ENCODE measurements at regions not wholly inside any gene's neighbourhood (a gene's known extent, or its start where the extent isn't known, plus 50 kb on each side); places are given as distances from the start of the nearest gene placed in this dataset.
A peak's percentile ranks its signal among the peaks of the same experiment; 100 is the strongest.
"Not testable (repeated sequence)": the region's sequence is repeated elsewhere in the genome, so short reads cannot be mapped to it uniquely, and the experiment has no call there.

DNA sequence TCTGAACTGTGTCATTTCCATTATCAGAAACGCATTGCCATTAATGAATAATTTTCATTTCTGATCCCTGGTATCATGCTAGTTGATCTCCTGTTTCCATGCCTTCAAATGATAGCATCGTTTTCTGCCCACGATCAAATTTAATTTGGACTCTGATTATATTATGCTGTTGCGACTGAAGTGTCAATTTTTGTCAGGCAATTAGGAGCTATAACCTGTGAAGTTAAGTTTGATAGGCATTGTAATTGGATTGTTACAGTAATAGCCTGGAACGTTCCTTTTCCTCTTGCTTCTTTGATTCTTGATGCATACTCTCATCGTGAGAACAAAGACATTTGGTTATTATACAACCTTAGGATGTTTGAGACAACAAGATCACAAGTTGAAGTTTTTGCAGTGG lies 356.3 kb downstream of the VRK1 start:
- no peak for DNase-seq

DNA sequence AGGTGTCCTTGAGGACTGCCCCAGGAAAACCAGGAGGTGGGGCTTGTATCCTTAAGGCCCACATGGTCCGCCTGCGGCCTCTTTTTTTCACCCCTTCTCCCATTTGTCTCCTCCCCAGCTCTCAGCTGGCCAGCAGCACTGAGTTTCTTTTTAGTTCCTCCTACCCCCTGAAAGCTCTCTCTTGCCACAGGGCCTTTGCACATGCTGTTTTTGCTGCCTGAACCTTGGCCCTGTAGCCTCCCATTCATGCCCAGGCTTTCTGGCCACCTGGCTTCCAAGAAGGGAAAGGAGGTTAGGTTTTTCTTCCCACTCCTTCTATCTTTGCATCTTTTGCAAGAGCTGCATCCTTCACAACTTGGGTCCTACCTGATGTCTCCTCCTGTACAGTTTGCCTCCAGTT lies 358.1 kb downstream of the VRK1 start:
- DNase-seq: no peak

DNA sequence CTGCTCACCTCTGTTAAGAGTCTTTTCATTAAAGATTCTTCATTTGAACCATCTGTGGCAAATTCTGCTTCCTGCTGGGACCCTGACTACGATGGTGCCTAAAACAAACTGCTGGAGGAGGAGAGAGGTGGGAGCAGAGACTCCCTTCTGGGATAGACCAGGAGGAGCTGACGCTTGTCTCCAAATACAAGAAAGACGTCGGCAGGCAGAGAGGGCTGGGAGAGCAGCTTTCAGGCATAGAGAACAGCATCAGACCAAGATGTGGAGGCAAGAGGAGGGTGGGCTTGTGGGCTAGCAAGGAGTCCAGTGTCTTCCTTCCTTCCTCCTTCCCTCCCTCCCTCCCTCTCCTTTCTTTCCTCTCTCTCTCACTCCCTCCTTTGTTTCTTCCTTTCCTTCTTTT lies 358.6 kb downstream of the VRK1 start:
- no peak for DNase-seq

DNA sequence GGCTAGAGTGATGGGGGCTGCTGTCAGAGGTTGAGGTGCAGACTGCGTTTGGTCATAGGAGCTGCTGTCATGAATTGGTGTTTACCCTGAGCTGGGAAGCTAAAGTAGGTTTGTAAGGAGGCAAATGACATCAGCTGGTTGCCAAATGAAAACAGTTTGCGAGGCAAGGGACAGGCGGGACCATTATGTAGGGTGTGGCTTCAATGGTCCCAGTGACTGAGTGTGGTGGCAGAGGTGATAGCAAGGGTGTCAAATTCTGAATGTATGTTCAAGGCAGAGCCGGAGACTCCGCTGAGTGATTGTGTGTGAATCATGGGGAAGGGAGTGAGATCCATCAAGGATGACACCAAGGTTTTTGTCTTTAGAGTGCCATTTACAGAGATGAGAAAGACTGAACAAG lies 359.5 kb downstream of the VRK1 start:
- no peak for DNase-seq

DNA sequence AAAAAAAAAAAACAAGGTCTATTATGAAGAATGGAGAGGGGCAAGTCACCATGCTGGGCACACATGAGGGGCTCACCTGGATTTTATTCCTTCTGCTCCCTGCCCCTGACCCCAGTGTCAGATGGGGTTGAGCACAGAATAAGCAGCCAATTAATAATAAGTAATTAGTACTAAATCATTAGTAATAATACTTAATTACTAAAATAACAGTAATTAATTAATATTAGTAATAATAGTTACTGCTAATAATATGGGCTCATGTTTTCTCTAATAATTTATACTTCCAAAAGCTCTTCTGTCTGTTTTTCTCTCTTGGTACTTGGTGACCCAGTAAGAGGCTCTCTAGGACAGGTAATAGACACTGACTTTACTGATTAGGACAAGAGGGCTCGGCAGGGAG lies 360.9 kb downstream of the VRK1 start:
- no peak for DNase-seq

DNA sequence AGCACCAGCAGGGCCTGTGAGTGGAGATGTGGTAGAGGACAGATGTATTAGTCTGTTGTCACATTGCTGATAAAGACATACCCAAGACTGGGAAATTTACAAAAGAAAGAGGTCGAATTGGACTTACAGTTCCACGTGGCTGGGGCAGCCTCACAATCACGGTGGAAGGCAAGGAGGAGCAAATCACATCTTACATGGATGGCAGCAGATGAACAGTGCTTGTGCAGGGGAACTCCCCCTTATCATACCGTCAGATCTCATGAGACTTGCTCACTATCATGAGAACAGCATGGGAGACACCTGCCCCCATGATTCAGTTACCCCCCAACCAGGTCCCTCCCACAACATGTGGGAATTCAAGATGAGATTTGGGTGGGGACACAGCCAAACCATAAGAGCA lies 361.9 kb downstream of the VRK1 start:
- no peak for DNase-seq

DNA sequence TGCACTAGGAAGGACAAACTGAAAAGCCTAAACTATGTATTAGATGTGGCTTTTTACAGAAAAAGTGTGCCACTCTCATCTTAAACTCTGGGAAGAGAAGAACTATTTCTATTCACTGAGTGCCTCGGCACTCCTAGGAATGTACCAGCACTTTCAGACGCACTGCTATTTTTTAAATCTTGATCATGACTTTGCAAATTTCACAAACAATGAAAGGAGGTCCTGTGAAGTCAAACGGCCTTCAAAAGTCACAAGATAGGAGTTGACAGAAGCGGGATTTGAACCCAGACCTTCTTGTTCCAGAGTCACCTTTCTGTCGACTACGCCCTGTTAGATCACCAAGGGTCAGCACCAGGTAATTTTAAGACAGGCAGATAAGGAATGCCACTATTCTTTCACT lies 365.4 kb downstream of the VRK1 start:
- no peak for DNase-seq

DNA sequence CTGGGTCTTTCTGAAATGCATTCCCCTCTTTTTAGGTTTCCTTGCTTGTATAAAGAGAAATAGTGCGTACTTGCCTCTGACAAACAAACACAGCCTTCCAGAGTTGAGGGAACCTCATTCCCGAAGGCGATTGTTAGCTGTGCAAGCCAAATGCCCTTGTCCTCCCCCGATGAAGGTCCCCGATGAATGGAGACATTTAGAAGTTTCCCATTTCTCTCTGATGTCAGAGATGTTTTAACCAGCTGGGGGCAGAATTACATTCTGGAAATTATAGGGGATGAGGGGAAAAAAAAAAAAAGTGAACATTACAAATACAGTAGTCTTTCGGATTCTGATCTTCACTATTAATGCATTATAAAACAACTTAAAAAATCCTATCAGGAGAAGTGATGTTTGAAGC lies 366.8 kb downstream of the VRK1 start:
- DNase-seq: no peak

DNA sequence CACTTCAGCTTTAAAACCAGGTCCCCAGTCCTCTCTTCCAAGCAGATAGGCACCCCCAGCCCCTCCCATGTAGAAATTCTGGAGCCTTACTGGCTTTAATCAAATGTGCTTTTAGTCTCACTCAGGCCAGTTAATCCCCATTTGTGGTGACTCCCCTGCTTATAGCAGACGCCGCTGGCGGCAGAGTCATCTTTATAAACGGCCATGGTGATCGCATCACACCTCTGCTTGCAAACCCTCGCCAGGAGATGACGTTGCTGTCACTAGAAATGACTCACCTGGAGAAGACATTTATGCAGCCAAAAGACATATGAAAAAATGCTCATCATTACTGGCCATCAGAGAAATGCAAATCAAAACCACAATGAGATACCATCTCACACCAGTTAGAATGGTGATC lies 369.3 kb downstream of the VRK1 start:
- DNase-seq: no peak

DNA sequence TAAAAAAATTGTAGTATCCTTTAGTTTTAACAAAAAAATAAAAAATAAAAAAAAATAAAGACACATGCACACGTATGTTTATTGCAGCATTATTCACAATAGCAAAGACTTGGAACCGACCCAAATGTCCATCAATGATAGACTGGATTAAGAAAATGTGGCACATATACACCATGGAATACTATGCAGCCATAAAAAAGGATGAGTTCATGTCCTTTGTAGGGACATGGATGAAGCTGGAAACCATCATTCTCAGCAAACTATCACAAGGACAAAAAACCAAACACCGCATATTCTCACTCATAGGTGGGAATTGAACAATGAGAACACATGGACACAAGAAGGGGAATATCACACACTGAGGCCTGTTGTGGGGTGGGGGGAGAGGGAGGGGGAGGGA lies 370.4 kb downstream of the VRK1 start:
- DNase-seq: not testable (repeated sequence)

DNA sequence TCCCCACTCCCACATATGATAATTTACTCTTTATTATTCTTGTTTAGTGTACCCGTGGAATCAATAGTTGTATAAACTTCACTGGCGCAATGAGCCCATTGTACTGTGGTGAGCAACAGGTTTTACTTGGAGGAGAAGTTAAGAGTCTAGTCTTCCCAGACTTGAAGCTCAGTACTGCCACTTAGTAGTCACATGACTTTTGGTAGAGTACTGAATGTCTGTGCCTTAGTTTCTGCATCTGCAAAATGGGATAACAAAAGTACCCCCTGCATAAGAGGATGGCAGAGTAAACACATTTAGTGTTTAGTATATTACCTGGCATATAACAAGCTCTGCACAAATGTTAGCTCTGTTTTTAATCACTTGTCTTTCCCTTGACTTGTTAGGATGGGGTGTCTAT lies 375.5 kb downstream of the VRK1 start:
- no peak for DNase-seq

DNA sequence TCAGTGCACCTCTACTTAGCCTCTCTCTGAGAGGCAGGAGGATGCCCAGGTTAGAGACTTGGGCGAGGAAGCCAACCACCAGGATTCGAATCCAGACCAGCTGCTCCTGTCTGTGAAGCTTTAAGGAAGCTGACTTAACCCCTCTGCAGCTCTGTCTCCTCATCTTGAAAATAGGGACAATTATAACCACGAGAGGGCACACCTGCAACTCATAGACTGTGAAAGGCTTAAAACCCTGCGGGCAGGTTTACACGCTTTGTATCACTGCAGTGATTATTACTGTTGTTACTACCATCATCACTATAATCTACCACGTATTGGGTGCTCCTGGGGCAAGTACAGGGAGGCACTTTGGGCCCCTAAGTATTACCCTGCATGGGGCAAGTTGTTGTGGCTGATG lies 379.8 kb downstream of the VRK1 start:
- DNase-seq: peak; percentile 47

DNA sequence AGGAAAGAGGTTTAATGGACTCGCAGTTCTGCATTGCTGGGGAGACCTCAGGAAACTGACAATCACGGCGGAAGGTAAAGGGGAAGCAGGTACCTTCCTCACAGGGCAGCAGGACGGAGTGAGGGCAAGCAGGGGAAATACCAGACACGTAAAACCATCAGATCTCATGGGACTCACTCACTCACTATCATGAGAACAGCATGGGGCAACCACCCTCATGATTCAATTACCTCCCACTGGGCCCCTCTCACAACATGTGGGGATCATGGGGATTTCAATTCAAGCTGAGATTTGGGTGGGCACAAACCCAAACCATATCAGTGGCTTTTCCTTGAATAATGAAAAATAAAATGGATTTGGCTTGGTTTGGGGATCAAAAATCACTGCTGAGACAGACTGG lies 380.5 kb downstream of the VRK1 start:
- DNase-seq: no peak

DNA sequence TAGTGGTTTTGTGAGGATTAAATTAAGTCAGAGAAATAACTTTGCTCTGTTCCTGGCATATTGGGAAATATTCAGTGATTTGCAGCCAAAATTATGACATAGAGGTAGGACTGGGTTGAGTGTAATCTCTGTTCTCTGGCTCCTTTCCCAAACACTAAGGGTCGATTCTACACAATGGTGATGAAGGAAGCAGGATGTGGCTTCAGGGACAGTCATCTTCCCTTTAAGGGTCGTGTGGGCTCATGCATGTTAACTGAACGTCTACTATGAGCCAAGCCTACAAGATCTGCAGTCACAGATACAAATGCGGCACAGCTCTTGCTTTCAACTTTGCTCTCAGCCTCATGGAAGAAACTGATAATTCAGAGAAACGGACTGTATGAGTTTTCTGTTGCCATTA lies 381.6 kb downstream of the VRK1 start:
- DNase-seq: no peak

DNA sequence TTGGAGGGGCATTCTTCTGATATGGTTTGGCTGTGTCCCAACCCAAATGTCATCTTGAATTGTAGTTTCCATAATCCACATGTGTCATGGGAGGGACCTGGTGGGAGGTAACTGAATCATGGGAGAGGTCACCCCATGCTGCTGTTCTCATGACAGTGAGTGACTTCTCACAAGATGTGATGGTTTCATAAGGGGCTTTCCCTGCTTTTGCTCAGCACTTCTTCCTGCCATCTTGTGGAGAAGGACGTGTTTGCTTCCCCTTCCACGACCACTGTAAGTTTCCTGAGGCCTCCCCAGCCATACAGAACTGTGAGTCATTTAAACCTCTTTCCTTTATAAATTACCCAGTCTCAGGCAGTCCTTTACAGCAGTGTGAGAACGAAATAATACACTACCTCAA lies 382.4 kb downstream of the VRK1 start:
- no peak for DNase-seq

DNA sequence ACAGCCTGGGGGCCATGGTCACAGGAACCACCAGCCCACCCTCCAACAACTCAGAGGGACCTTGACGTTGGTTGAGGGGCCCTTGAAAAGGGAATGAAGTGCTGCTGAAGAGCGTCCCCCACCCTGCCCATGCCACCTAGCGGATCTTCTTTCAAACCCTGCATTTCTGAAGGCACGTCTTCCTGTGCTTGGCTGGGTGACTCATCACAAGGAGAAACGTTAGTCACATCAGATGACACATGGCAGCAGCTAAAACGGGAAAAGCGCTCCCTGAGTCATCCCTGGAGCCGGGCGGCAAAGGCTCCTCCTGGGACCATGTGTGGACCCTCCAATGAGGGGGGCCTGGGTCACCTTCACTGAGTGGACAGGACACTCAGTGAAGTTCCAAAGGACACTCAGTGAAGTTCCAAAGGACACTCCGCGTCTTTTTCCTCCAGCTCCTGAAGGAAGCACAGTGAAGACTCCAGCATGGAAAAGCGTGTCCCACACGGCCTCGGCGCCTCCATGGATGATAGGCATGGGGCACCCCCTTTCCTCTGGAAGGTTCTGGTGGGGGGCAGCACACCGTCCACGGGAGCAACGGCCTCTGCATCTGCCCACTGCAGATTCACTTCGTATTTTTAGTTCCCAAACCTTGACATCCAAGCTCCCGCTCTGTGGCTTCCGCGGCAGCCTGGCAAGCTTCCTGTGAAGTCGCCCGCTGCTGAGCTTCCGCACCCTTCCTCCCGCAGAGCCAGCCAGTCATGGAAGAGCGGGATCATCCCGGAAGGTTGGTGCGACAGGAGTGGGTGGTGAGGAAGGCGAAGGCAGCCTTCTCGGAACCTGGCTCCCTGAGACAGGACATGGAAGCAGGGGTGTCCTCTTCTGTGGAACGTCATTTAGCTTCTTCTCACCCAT lies 383.4 kb downstream of the VRK1 start:
- DNase-seq: no peak

DNA sequence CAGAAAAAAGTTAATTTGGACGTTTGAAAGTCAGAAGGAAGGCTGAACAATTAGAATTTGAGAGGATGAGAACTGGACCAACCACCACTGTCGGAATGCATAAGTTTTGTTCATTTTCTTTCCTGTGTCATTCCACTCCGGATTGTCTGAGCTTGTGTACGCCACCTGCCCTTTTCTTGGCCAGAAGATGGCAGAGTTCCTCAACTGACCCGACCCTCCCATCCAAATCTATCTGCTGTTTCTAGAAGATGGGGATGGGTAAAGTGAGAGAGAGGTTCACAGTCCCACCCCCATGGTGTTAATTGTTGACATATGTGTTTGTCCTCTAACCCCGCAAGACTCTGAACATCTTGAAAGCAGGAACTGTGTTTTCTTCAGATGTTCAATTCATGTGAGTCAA lies 388.0 kb downstream of the VRK1 start:
- no peak for DNase-seq

DNA sequence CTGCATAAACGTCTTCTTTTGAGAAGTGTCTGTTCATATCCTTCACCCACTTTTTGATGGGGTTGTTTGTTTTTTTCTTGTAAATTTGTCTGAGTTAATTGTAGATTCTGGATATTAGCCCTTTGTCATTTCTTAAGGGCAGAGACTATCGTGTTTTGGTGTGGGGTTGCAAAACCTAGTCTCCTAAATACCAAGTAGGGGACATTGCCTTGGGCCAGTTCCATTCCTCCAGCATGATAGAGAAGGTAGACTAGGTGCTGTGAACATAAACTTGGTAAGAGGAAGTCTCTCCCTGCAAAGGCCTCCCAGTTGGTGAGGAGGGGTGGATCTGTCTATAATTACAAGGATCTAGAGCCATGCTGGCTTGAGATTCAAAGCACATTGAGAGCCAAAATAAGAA lies 390.7 kb downstream of the VRK1 start:
- DNase-seq: no peak

DNA sequence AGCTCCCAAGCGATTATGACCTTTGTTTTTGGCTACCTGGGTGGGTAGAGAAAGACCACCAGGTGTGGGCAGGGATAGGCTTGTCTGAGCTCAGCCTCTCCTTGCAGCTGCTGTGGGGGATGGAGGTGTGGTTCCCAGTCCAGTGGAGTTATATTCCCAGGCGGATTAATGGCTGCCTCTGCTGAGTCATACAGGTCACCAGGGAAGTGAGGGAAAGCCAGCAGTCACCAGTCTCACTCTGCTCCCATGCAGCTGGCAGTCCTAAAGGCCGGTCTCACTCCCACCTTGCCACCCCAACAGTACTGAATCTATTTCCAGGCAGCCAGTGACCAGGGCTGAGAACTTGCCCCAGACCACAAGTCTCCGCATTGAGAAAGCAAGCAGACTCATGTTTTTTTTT lies 399.2 kb downstream of the VRK1 start:
- DNase-seq: no peak

DNA sequence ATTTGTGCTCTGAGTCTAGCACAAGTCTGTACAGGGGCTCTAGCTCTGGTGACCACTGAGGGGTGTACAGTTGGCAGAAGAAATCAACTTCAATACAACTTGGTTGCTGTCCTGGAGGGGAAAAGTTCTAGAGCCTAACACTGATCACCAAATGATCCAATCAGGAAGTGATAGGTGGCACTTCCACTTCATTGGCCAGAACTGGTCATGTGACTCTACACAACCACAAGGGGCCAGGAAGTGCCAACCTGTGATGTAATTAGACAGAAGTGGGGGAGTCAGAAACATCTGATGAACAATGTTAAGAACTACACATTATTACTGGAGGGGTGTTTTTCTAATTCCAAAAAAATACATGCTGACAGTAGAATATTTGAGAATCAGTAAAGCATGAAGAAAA lies 401.6 kb downstream of the VRK1 start:
- no peak for DNase-seq

DNA sequence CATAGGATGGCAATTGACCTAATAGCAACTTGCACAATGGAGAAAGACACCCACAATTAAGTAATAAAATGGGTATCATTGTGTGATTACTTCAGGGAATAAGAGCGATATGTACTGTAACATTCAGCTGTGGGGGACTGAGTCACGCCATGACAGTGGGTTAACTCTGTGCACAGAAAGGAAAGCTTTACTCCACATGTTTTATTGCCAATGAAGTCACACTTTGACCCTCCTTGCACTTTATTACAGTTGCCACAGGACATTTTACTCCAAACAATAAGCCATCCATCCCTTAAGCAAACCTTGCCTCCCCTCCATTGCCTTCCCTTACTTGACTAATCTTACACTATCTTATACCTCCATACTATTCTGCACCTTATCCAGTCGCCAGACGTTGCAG lies 403.1 kb downstream of the VRK1 start:
- no peak for DNase-seq

DNA sequence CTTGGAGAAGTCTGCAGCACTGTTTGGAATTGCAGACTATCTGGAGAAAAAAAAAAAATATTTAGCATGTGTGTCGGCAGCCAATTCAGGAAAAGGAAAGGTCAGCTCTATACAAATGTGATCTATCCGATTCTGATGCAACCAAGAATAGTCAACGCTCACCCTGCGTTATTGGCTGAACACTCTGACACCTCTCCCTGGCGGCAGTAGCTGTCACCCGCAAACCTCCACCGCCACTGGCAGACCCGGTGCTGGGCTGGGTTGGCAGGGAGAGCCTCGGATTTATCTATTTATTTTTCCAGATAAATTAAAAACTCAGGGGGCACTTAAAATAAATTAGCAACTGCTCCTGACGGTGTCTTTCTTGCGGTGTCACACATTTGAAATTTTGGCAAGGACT lies 409.7 kb downstream of the VRK1 start:
- no peak for DNase-seq

DNA sequence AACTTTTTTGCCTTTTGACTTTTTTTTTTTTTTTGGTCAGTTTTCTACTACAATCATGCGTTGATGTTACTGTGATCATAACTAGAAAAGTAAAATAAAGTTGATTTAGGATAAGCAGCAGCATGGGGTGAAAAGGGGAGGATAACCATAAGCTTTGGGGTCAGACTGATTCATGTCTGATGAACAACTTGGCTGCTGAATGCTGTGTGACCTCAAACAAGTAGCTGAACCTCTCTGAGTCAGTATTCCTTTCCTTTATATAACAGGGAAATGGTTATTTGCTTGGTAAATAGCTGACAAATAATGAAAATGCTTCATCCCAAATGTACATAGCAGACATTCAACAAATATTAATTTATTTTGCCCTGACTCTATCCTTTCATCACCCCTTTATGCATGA lies 413.0 kb downstream of the VRK1 start:
- DNase-seq: no peak

DNA sequence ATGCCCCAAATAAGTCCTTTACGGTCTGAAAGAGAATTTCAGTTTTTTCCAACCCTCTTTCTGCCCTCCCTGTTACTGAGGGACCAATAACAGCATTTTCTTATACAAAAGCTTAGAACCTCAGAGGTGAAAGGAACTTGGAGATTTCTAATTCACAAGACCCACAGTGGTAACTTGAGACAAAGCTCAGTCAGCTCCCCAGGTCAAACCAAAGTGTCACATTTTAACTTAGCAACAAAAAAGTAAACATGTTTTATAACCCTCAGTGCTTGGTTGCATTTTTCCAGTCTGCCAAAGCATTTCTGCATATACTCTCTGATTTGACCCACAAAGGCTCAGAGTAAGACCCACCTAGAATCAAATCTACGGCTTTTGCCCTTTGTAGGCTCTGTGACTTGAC lies 415.2 kb downstream of the VRK1 start:
- DNase-seq: no peak

DNA sequence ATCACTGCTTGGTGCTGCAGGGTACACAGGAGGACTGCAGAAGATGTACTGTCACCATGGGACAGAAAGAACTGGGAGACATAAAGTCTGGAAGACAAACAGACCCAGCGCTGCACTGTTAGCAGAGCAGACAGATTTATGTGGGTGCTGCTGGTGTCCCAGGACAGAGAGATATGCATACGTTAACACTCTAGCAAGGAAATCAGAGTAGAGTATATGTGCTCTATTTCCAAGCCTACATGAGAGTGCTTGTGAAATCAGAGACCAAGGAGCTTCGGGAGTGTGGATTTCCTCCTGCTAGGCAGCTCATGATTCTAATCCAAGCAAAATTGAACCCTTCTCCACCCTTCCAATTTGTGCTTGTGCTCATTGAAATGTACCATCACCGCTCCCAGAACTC lies 416.5 kb downstream of the VRK1 start:
- DNase-seq: no peak
